GM18520 (cell line): ENCODE measurements at regions not wholly inside any gene's neighbourhood (a gene's known extent, or its start where the extent isn't known, plus 50 kb on each side); places are given as distances from the start of the nearest gene placed in this dataset.

Experiments used
- ATAC-seq: cut with Tn5 transposase; IDR thresholded peaks from one replicate; pipeline ENCODE4 v1.9.1; 2021; ENCODE audit not compliant: unreplicated experiment

DNA sequence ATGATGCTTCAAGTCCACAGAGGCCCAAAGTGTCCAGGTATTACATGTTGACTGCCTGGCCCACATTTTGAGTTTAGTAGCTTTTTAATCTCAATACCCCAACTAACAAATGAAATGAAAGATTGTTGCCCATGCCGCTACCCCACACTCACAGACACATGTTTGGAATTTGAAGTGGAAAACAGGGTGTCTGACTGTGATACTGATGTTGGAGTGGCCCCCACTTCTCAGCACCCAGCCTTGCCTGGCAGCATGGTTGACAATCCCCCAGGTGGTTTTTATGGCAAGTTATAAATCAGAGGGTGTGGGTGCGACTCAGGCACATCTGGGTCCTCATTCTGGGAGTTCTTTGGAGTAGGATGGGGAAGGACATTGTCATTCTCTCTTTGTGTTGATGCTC lies 314.7 kb upstream of the ZNF32 start:
- ATAC-seq: no peak

DNA sequence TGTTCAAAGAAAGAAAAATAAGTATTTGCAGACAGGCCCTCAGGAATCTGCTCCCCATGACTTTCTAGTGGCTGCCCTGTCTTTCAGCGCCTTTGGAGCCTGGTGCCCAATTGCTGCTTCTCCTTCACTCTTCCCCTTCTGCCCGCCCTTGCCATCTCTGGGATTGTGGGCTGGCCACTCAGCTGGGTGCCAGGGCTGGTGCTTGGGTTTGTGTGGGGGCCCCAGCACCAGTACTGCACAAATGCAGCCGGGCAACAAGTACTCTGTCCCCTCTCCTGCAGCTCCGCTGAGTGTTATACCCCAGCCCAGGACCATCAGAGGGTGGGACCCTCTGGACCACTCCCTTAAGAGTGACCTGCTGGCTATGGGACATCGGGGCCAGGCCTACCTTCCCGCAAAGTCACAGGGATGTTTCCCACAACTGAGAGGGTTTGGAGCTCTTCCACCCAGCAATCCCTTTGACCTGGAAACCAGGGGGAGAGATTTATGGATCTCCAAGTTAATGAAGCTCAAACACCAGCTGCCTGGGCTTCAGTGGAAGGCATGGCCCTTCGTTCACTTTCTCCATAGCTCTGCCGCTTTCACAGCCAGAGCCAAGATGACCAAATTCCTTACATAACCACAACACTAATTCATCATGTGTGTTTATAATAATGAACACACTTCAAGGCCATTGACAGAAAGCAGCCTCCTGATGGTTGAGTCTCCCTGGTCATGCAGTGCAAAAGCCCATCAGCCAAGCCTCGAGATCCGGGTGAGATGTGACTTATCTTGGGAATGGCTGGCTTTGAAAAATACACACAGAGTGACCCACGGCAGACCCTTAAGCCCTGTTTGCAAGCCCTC lies 313.9 kb upstream of the ZNF32 start:
- ATAC-seq: no peak

DNA sequence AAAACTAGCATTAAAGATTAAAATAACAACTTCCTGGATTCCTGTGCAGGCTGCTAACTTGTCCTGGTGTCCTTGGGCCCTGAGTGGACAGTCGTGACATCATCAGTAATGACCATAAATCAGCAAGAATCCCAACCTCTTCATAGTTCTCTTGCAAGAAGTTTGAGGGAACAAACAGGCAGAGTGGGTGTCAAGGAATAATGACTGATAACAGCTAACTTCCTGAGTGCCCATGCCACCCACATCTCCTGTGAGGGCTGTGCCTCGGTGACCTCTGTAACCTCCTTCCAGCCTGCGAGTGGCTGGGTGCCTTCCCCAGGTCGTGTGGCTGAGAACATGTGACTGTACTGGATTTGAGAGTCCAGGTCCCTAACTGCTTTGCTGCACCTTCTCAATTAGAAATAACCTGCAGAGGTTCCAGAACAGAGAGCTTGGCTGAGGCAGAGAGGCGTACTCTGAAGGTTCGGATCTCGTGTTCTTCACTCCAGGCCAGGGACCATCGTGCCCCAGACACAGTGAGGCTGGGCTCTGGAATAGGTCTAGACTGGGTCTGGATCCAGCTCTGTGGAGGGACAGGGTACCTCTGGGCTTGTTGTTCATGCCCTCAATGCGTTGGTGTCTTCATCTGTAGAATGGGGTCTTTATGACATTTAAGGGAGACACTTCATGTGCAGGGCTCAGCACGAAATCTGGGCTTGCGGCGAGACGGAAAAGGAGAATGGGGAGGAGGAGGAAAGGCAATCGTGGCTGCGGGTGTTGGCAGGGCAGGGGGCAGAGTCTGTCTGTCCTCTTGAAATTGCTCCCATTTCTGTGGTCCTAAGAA lies 313.1 kb upstream of the ZNF32 start:
- no peak for ATAC-seq

DNA sequence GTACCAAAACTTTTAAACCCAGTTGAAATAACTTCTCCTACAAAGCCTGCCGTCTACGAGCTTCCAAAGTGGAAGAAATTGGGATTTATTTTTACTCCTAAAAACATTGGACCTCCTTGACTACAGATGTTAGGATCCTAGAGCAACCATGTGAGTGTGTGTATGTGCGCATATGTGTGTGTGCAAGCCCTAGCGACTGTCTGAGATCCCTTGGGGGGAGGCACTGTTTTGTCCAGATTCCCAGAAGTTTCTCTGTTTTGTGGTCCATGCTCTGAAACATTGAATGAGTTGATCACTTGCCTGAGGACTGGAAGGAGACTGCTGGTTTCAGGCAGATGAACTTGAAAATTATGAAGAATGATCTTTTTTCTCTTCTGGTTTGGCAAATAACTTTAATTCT lies 312.3 kb upstream of the ZNF32 start:
- no peak for ATAC-seq

DNA sequence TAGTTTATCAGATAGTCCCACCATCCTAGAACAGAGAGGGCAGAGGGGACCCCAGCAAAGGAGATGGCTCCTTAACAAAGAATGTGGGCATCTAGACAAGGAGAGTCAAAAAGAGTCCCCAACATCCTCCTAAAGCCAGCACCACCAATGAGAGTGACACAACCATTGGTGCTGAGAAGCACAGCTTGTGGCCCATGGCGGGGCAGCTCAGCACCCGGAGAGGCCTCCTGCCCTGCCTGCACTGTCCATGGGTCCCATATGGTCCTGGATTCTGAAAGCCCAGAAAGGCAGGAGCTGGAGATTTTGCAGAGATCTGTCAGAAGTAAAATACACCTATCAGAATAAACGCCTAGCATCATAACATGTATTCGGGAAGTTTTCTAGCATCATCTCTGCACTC lies 311.8 kb upstream of the ZNF32 start:
- ATAC-seq: no peak

DNA sequence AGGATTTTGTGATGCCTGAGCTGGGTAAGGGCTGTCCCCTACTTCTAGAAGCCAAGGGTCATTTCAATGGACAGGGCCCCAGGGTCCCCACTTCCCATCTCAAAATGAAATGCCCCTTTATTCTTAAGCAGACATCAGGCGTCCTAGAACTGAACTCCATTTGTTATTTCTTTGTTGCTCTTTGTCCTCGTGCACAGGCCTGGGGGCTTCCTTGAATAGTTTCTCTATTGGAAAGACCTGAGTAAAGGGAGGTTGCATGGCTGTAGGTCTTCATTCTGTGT lies 311.4 kb upstream of the ZNF32 start:
- no peak for ATAC-seq

DNA sequence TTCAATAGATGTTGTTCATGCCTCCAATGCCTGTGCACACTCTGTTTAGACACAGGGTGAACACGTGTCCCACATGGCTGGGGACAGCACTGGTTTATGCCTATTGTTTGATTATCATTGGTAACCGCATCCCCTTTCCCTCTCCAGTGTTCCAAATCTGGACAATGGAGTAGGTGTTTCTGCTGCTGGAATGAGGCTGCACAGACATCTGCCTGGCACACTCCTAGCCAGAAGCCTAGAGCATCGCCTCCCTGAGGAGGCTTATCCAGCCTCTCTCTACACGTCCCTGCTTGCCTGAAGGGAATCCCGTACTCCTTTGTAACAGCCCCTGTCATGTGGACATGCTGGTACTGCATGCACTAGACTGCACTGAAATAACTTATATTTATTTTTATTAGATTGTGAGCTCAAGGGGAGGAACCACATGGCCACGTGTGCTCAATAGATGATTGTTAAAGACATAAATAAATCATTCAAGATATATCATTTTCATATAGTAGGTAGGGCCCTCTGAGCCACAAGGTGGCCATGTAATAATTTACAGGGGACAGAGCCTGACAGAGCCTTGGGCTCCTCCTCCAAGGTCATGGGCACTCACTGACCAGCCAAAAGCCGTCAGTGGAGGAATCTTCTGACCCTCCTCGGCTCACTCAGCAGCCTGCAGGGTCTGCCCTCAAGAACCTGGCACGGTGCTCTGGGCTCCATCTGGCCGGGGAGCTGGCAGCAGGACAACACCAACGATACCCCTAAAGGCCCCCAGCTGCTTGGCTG lies 310.9 kb upstream of the ZNF32 start:
- ATAC-seq: no peak

DNA sequence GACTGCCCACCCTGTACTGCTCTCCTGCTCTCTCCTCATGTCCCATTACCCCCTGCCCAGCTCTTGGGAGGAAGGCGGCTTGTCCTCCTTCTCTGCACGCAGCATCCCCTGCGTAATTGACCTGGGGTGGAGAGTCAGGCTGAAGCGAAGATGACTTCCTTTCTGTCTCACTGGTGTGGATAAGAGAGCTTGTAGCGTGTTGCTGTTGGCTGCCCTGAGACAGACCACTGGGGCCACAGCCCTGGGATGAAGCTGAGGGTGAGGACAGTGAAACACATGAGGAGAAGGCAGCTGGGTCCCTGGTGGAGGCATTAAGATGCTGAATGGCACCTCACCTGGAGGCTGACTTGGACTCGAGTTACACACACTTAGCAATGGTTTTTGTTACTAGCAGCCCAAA lies 310.3 kb upstream of the ZNF32 start:
- ATAC-seq: no peak

DNA sequence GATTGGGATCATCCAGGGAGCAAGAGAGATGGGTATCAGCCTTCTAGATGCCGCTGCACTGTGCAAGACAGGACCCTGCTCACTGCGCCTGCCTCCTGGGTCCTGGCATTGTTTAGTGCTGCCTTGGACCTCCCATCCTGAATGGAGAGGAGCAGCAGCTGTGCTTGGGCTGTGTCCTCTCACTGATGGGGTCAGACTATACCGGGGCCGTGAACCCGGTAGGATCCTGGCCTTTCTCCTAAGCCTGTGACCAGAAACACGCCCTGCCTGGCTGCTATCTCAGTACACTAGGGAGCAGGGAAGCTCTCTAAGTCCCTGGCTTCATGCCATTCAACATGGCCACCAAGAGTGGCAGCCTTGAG lies 309.4 kb upstream of the ZNF32 start:
- no peak for ATAC-seq

DNA sequence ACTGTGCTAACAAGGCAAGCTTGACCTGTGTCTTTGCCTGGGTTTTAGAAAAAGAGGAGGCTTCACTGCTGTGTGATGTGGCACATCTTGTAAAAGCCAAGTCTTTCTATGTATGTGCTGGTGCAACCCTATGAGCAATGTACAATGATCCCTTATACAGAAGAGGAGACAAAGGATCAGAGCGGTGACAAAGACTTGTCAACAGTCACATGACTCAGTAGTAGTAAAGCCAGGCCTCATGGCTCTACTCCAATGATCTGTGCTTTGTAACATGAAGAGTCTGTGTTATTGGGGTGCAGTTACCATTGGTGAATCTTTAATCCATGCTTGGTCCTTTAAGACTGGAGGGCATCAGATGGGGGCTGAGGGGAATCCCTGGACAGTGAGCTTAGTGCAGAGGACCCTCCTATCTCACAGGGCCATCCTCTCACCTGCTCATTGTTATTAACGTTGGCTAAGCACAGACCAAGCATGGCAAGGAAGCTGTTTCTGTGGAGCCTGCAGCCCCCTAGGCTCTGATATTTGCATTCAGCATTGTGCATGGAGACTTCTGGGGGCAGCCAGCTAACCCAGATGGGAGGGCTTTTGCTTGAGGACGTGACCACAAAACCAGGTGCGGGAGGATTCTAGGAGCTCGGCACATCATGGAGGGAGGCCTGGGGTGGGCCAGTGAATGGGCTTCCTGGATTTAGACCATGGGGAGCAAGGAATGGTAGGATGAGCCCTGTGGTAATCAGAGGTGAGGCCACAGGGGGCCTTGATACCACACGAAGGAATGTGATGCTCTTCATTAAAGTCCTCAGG lies 308.8 kb upstream of the ZNF32 start:
- ATAC-seq: no peak

DNA sequence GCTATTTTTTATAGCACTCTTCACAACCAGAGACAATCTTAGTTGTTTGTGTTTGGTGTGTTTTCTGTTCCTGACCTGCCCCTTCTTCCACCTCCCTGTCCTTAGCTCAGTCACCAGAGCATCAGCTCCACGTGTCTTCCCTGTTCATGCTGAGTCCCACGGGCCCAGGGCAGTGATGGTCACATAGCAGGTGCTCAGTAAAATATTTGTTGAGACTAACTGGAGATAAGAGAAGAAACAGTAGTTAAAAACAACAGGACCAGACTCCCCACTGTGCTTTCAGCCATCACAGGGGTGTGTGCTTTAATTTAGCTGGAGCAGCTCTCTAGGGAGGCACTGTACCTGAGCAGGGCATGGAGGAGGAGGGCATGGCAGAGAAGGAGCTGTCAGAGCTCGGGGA lies 307.3 kb upstream of the ZNF32 start:
- ATAC-seq: no peak

DNA sequence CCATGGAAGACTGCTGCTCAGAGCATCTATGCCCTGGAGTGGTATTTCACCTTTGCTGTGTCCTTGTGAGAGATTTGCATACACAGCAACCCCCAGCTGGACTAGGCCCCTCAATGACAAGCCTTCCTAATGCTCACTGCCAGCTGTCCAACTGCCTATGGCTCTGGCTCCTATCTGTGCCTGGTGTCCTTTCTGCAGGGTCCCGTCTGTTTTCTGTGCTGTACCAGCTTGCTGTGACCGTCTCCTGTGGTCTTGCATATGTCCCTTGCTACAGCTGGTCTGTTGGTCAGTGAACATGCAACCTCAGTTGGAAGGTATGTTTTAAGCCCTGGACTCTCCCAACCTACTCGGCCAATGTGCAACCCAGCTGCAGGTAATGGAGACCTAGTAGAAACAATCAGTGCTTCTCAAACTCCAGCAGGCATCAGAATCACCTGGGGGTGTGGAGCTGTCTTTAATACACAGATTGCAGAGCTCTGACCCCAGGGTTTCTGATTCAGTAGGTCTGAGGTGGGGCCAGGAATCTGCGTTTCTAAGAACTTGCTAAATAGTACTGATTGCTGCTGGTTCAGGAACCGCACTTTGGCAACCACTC lies 306.4 kb upstream of the ZNF32 start:
- ATAC-seq: no peak

DNA sequence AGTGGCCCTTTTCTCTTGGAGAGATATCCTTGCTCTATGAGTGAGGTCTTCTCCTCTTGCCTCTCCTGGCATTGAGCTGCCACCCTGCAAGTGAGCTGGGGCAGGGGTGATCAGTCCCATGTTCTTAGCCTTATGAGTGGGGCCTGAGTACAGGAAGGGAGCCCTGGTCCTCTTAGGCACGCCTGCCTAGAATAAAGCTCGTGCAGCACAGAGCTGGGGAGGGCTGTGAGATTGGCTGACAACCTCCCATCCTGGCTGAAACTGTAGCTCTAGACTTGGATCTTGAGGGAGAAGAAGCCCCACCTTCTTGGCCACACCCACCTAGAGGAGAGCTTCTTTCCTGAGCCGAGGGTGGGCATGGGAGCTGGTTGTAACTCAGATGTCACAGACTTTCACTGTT lies 305.0 kb upstream of the ZNF32 start:
- no peak for ATAC-seq

DNA sequence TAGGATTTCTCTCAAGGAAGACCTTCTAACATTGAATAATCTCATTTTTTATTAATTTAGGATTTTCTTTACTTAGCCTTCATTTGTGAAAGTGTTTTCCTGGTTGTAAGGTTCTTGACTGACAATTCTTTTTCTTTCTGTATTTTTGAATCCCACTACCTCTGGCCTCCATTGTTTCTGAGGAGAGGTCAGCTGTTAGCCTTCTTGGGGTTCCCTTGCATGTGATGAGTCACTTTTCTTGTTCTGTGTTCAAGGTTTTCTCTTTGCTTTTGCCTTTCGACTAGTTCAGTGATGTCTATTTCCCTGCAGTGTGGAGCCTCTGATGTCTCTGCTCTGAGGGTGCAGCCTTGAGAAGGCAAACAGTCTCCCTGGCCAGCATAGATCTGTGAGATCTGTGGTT lies 304.1 kb upstream of the ZNF32 start:
- no peak for ATAC-seq

DNA sequence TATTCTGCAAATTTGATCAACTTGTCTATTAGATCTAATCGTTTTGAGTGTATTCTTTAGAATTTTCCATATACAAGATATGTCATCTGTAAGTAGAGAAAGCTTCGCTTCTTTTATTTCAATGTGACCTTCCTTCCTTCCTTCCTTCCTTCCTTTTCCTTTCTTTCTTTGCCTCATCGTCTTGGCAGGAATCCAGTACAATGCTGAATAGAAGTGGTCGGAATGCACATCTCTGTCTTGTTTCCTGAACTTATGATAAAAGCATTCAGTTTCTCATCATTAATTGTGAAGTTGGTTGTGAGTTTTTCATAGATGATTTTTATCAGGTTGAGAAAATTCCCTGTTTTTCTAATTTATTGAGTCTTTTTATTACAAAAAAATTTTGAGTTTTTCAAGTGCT lies 300.7 kb upstream of the ZNF32 start:
- ATAC-seq: no peak

DNA sequence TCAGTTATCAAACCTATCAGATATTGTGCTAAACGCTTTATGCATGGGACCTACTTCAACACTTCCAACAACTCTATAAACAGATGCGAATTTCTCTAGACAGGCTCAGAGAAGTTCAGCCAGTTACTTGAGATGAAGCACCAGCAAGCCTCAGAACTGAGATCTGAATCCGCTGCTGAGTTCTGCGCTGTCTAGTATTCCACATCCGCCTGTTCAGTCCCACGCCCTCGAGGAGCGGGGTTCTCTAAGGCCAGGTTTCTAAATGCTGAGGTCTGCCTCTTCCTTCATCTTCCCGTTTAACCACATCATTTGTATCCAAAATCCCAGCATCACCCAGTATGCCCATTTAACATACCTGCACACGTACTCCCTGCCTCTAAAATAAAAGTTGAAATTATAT lies 297.8 kb upstream of the ZNF32 start:
- no peak for ATAC-seq

DNA sequence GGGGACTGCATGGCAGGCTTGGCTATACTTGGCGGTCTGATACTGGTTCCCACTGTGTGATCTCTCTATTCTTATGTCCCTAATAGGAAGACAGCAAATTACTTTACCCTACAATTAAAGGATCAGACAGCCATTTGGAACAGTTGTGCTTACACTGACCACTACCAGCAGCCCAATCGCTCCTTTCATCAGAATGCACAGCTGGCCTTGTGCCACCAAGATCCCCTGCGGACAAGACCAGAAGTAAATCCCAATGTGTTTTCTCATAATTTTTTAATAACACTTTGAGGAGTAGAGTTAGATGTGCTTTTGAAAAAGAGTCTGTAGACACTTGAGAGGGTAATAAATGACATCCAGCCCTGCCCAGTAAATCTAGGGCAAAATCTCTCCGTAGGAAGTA lies 297.2 kb upstream of the ZNF32 start:
- ATAC-seq: no peak

DNA sequence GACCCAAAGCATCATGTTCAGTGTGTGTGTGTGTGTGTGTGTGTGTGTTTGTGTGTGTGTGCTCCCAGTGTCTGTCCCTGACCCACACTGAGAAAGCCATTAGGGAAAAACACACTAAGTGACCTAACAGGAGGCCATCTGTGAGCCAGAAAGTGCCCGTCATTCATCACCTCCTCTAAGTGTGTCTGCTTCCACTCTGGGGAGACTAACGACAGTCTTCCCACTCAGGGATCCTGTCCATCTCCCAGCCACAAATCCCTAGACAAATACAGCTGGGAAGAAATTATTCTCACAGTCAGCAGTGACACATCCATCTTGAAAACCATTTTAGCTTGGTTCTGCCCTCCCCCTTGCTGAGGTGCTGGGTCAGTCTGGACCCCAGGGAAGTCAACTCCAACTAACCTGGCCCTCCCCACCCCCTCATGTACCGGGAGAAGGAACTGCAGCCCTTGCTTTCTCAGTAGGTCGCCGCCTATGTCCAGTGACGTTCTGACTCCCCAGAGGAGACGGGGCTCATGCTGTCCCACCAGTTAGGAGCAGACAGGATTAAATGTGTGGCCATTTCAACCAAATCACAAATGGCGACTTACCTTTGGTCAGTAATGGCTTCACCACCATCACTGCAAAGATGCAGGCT lies 296.5 kb upstream of the ZNF32 start:
- no peak for ATAC-seq

DNA sequence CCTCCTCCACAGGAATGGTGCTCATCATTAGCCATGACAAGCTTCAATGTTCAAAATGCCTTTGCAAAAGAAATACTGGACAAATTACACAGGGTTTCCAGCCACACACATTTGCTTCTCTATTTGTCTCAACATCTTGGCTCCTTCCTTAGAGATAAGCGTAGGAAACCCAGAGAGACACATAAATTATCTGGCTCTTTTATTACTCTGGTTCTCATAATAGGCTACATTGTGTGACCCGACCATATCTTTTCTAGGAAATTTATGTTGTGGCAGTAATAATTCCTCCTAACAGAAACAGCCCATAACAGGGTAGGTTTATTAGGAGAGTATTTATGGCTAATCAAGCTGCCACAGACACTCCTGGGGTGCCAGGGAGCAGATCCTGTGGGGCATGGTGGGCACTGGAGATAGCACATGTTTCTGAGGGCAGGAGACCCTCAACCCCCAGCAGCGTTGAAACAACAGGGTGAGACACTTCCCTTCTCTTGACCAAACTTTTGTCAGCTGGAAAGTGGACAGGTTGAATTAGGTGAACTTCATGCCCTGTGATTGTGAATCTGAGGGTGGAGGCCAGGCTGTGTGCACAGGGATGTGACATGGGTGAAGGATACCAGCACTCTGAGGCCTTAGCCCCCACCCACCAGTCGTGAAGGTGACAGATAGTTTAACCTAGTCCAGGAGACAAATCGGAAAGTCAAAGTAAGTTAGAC lies 295.9 kb upstream of the ZNF32 start:
- no peak for ATAC-seq
